GM12878 (cell line): ENCODE measurements at regions not wholly inside any gene's neighbourhood (a gene's known extent, or its start where the extent isn't known, plus 50 kb on each side); places are given as distances from the start of the nearest gene placed in this dataset.

ENCODE experiments used
- ATAC-seq: fragments of 200-7000 bp; cut with Tn5 transposase; 3 replicates; pipeline ENCODE4 v1.9.1; 2020; ENCODE audit warnings: mild to moderate bottlenecking, moderate library complexity
- BruUV-seq: library from RNA; stranded (reverse); fragments of 400-500 nt; replicated peaks from 2 replicates; lab custom pipeline; 2021; lab: Mats Ljungman, UMichigan
- CTCF ChIA-PET: fragments of 300-600 bp; sonication (Branson Sonifier 250); formaldehyde crosslinking; extraction: SDS; loops from one replicate; lab custom pipeline; 2021; ENCODE audit warnings: inconsistent platforms; lab: Yijun Ruan, JAX
- POLR2A ChIA-PET: fragments of 350-600 bp; formaldehyde crosslinking; extraction: SDS; loops from one replicate; lab custom pipeline; 2021; ENCODE audit warnings: inconsistent platforms; lab: Charles Lee
- RAD21 ChIA-PET: fragments of 300-600 bp; sonication (Branson Sonifier 250); formaldehyde crosslinking; loops from one replicate; lab custom pipeline; 2023; ENCODE audit warnings: antibody characterized with exemption; ENCODE audit not compliant: unreplicated experiment; lab: Charles Lee
- SMC1A ChIA-PET: fragments of 300-600 bp; sonication (Branson Sonifier 250); formaldehyde crosslinking; loops from one replicate; lab custom pipeline; 2023; ENCODE audit not compliant: unreplicated experiment, uncharacterized antibody; lab: Charles Lee
- DNase-seq: peaks from one replicate; pipeline ENCODE4 v3.0.0-alpha.2; 2011; ENCODE audit warnings: low read depth, low spot score
- FAIRE-seq: peaks from 3 replicates; lab custom pipeline; 2011; peaks lifted over from hg19 to GRCh38; lab: Jason Lieb, UNC
- H2AFZ ChIP-seq: 2 replicates; pipeline ENCODE4 v1.6.0; 2011; ENCODE audit warnings: low read depth, low read length, control low read depth; ENCODE audit not compliant: control insufficient read depth
- H3K27ac ChIP-seq: 2 replicates; pipeline ENCODE4 v1.5.1; 2011; ENCODE audit warnings: control low read depth; ENCODE audit not compliant: control insufficient read depth, insufficient read depth
- H3K27me3 ChIP-seq, 2 experiments: replicated peaks in 1 of 2; 2 replicates each; pipeline versions ENCODE4 v1.6.0 to v1.6.1; 2011; ENCODE audit warnings: low read length in 1 of 2; ENCODE audit not compliant: control insufficient read depth in 2 of 2, insufficient read depth in 2 of 2
- H3K36me3 ChIP-seq, 2 experiments: 2 replicates each; pipeline ENCODE4 v1.5.1; 2011; ENCODE audit warnings: low read length in 1 of 2; ENCODE audit not compliant: control insufficient read depth in 2 of 2, insufficient read depth in 2 of 2
- H3K4me1 ChIP-seq: 2 replicates; pipeline ENCODE4 v1.6.1; 2011; ENCODE audit warnings: mild to moderate bottlenecking, low read length, moderate library complexity, mixed read lengths; ENCODE audit not compliant: control insufficient read depth, insufficient read depth
- H3K4me2 ChIP-seq: 2 replicates; pipeline ENCODE4 v1.6.0; 2011; ENCODE audit warnings: control low read depth; ENCODE audit not compliant: control insufficient read depth, insufficient read depth
- H3K4me3 ChIP-seq: fragments of 200-600 bp; sonication (generic); 2 replicates; pipeline ENCODE4 v1.5.1; 2016
- H3K79me2 ChIP-seq: 2 replicates; pipeline ENCODE4 v1.6.0; 2011; ENCODE audit warnings: low read length; ENCODE audit not compliant: control insufficient read depth, insufficient read depth
- H3K9ac ChIP-seq: 2 replicates; pipeline ENCODE4 v1.8.0; 2011; ENCODE audit warnings: low read length, control low read depth, mixed read lengths; ENCODE audit not compliant: control insufficient read depth, insufficient read depth
- H3K9me3 ChIP-seq: replicated peaks from 3 replicates; pipeline ENCODE4 v1.5.1; 2011; ENCODE audit warnings: mild to moderate bottlenecking, low read length; ENCODE audit not compliant: control insufficient read depth, insufficient read depth
- H4K20me1 ChIP-seq: 2 replicates; pipeline ENCODE4 v1.6.0; 2011; ENCODE audit not compliant: control insufficient read depth, insufficient read depth
- BACH1 ChIP-seq: fragments of 450-650 bp; IDR thresholded peaks from 2 replicates; pipeline ENCODE4 v1.6.1; 2017; ENCODE audit warnings: mild to moderate bottlenecking, borderline replicate concordance
- CBX3 ChIP-seq: fragments of 200-600 bp; sonication (generic); IDR thresholded peaks from 2 replicates; pipeline ENCODE4 v1.6.1; 2016; ENCODE audit warnings: low read depth, borderline replicate concordance
- EGR1 ChIP-seq, 2 experiments: IDR thresholded peaks; 1 replicate in 1 of 2; 2 replicates in 1 of 2; pipeline ENCODE4 v1.6.1; 2011 to 2012; ENCODE audit warnings: low read depth in 2 of 2, low read length in 2 of 2, borderline replicate concordance in 1 of 2, mild to moderate bottlenecking in 1 of 2, moderate library complexity in 1 of 2
- EP300 ChIP-seq, 2 experiments: fragments of 150-350 bp in 1 of 2; IDR thresholded peaks; 2 replicates each; pipeline ENCODE4 v1.6.1; 2011 to 2012; ENCODE audit warnings: low read depth in 2 of 2, low read length in 2 of 2, borderline replicate concordance in 1 of 2, improper control_type of control experiment in 1 of 2, inconsistent platforms in 1 of 2; ENCODE audit not compliant: control insufficient read depth in 1 of 2
- HCFC1 ChIP-seq: fragments of 150-350 bp; IDR thresholded peaks from 2 replicates; pipeline ENCODE4 v1.6.1; 2014; ENCODE audit warnings: low read length
- HSF1 ChIP-seq: fragments of 150-350 bp; IDR thresholded peaks from 2 replicates; pipeline ENCODE4 v1.6.1; 2014; ENCODE audit warnings: mild to moderate bottlenecking, low read depth, low read length
- MEF2A ChIP-seq: IDR thresholded peaks from 2 replicates; pipeline ENCODE4 v1.6.1; 2011; ENCODE audit warnings: low read depth, mild to moderate bottlenecking, low read length, moderate library complexity; ENCODE audit not compliant: insufficient read depth
- NR2C2 ChIP-seq: IDR thresholded peaks from 2 replicates; pipeline ENCODE4 v1.6.1; 2011; ENCODE audit warnings: borderline replicate concordance, low read depth; ENCODE audit not compliant: control insufficient read depth, insufficient read length
- PRDM15 ChIP-seq: fragments of 450-650 bp; formaldehyde crosslinking; IDR thresholded peaks from 2 replicates; pipeline ENCODE4 v1.4.0; 2020; ENCODE audit warnings: mild to moderate bottlenecking, moderate library complexity
- RBBP5 ChIP-seq: fragments of 200-600 bp; sonication (generic); conservative IDR thresholded peaks from 2 replicates; pipeline ENCODE4 v1.6.1; 2016
- SRF ChIP-seq, 2 experiments: IDR thresholded peaks; 2 replicates each; pipeline ENCODE4 v1.6.1; 2011; ENCODE audit warnings: low read depth in 2 of 2, low read length in 2 of 2, mild to moderate bottlenecking in 1 of 2, moderate library complexity in 1 of 2
- TCF12 ChIP-seq: IDR thresholded peaks from 2 replicates; pipeline ENCODE4 v1.6.1; 2011; ENCODE audit warnings: low read depth, mild to moderate bottlenecking, low read length
- TCF7 ChIP-seq: IDR thresholded peaks from 2 replicates; pipeline ENCODE4 v1.6.1; 2014; ENCODE audit warnings: antibody characterized with exemption, borderline replicate concordance
- USF2 ChIP-seq: IDR thresholded peaks from 2 replicates; pipeline ENCODE4 v1.6.1; 2011; ENCODE audit warnings: low read depth, low read length, improper control_type of control experiment, borderline replicate concordance
- WGBS: methylation state at CpG from one replicate; pipeline ENCODE4 v1.1.6; 2016; ENCODE audit warnings: low lambda C conversion rate; ENCODE audit not compliant: insufficient replicate concordance, insufficient coverage; ENCODE audit errors: missing lambda C conversion rate; 5-methylcytosine and 5-hydroxymethylcytosine counted together
- in situ Hi-C: fragments of 300-500 bp; cut with MboI; formaldehyde crosslinking; loops from 9 replicates; pipeline ENCODE4 v1.14.3; 2018; ENCODE audit warnings: mixed read lengths
- intact Hi-C: fragments of 100-400 bp; cut with micrococcal nuclease; formaldehyde crosslinking; loops from one replicate; pipeline ENCODE4 v1.14.2; 2022; ENCODE audit not compliant: unreplicated experiment

- Histone ChIP-seq H3K4me1 (no peaks in the 10 kb centered on the region), H3K27me3 (no peaks in the 10 kb centered on the region), H3K79me2 (no peaks in the 10 kb centered on the region), H3K4me3 (no peak overlapping the region), H3K27ac (no peak overlapping the region), H3K4me2 (no peak overlapping the region), H3K9ac (no peak overlapping the region), H4K20me1 (no peaks in the 10 kb centered on the region), H2AFZ (no peak overlapping the region), H3K36me3 (no peaks in the 10 kb centered on the region), H3K9me3 (no peaks in the 10 kb centered on the region)
- WGBS: 0% methylated on average over 2 of the region's 2 CpGs
- SMC1A ChIA-PET: no interaction called here
- intact Hi-C loops (no loop called here), in situ Hi-C loops (no loop called here)
- POLR2A ChIA-PET: no interaction called here
- RAD21 ChIA-PET: no interaction called here
- FAIRE-seq: no peak
- no TSS peak for BruUV-seq
- ATAC-seq: no peak
- DNase-seq: no peak
- TF ChIP-seq EGR1 (IDR thresholded peaks at IDR 0.05; ENCODE audit: borderline replicate concordance in 1 of 2, low read depth in 2 of 2, low read length in 2 of 2) (no peak), BACH1 (no peak), HSF1 (no peak), SRF (IDR thresholded peaks at IDR 0.05; ENCODE audit: low read depth in 2 of 2, low read length in 2 of 2) (no peak), TCF7 (no peak), NR2C2 (no peak), HCFC1 (no peak), PRDM15 (CRISPR knock-in tag) (no peak), MEF2A (no peak), CBX3 (no peak), TCF12 (no peak), EP300 (IDR thresholded peaks at IDR 0.05; ENCODE audit: borderline replicate concordance in 1 of 2, control insufficient read depth in 1 of 2, low read depth in 2 of 2, low read length in 2 of 2) (no peak), USF2 (no peak), RBBP5 (no peak)
- CTCF ChIA-PET: no interaction called here
Measured at GRCh38 chr12:74169607-74170006, 368.0 kb upstream of the ATXN7L3B start.
